ENCODE measurements at regions not wholly inside any gene's neighbourhood (a gene's known extent, or its start where the extent isn't known, plus 50 kb on each side); places are given as distances from the start of the nearest gene placed in this dataset.

GRCh38 chr14:38731962-38732361 lies 371.1 kb downstream of the SEC23A start:
- no peak for TF ChIP-seq YY1 (IDR thresholded peaks at IDR 0.05; ENCODE audit: insufficient read depth, insufficient read length)
- no peak for TF ChIP-seq ZNF274 (IDR thresholded peaks at IDR 0.05; ENCODE audit: low read depth, low read length)
